Body of pancreas (tissue), 4 donors: ENCODE measurements at regions not wholly inside any gene's neighbourhood (a gene's known extent, or its start where the extent isn't known, plus 50 kb on each side); places are given as distances from the start of the nearest gene placed in this dataset.

Experiments
- ATAC-seq: fragments of 150-250 bp; one replicate; pipeline ENCODE4 v1.9.1; 2016
- DNase-seq, 4 donors: peaks; one replicate each; pipeline ENCODE4 v3.0.0-alpha.2; 2019
- H3K27ac ChIP-seq, 4 donors: fragments of 200-600 bp; sonication (generic); 1 replicate in 3 of 4; 2 replicates in 1 of 4; pipeline versions ENCODE4 v1.5.1 to v1.6.1; 2016 to 2019; ENCODE audit warnings: mild to moderate bottlenecking in 1 of 4, mixed read lengths in 1 of 4, moderate library complexity in 1 of 4
- H3K27me3 ChIP-seq, 2 donors: fragments of 200-600 bp; sonication (generic); one replicate each; pipeline ENCODE4 v1.6.0; 2016; ENCODE audit warnings: mild to moderate bottlenecking in 1 of 2
- H3K36me3 ChIP-seq, 2 donors: fragments of 200-600 bp; sonication (generic); replicated peaks in 1 of 2; 2 replicates each; pipeline ENCODE4 v1.5.1; 2016; ENCODE audit warnings: low read depth in 2 of 2; ENCODE audit not compliant: insufficient read depth in 1 of 2
- H3K4me1 ChIP-seq: fragments of 200-600 bp; sonication (generic); one replicate; pipeline ENCODE4 v1.6.0; 2016
- H3K4me3 ChIP-seq, 2 donors: fragments of 200-600 bp; sonication (generic); 1 replicate in 1 of 2; 2 replicates in 1 of 2; pipeline ENCODE4 v1.5.1; 2016 to 2019
- H3K9me3 ChIP-seq, 3 donors: fragments of 200-600 bp; sonication (generic); 1 replicate in 2 of 3; 2 replicates in 1 of 3; pipeline ENCODE4 v1.5.1; 2016
- CTCF ChIP-seq, 7 experiments: fragments of 450-650 bp in 4 of 7; fragments of 200-600 bp in 3 of 7; sonication (generic) in 3 of 7; IDR thresholded peaks; one replicate each; pipeline ENCODE4 v1.5.1; 2016 to 2019; ENCODE audit warnings: antibody characterized with exemption in 7 of 7
- POLR2A ChIP-seq, 3 donors: fragments of 450-650 bp; IDR thresholded peaks; one replicate each; pipeline ENCODE4 v1.6.1; 2016; ENCODE audit warnings: antibody characterized with exemption in 3 of 3, mild to moderate bottlenecking in 2 of 3
- WGBS, 2 donors: methylation state at CpG; one replicate each; pipeline ENCODE4 v1.1.5; 2017; 5-methylcytosine and 5-hydroxymethylcytosine counted together
- intact Hi-C: fragments of 100-400 bp; cut with DNase I; formaldehyde crosslinking; loops from one replicate; pipeline ENCODE4 v1.15.1; 2023

DNA sequence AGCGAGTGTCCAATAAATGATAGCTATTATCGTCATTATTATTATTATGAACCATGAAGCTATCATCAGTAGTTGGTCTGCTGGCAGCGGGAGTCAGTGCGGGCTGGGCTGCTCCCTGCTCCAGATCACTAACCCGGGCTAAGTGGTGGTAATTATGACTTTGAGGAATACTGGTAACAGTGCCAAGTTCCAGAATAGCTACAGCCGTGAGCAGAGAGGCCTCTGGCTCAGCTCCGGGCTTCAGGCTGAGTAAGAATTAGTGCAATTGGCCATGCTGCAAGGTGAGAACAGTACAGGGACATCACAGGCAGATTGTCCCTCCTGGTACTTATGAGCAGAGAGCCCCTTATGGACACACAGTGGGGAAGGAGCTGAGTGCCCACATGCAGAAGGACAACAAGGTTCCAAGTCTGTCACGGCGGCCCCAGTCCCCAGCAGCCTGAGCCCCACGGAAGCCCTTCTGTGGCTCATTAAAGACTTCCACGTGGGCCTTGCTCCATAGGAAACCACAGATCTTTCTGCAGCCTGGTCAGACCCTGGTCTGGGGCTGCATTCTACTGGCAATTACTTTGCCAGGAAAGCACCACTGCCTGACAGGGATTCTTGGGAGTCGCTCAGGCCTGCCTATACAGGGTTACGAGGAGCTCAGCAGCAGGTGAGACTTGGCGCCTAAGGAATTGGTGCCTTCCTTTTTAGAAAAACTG, 235.1 kb downstream of the RRAGC start:
- Histone ChIP-seq H3K27me3 (peaks cover 0 to under 1% of the 10 kb centered on the region in 2 donors), H3K36me3 (no peaks in the 10 kb centered on the region), H3K27ac (no peak overlapping the region), H3K4me3 (no peak overlapping the region), H3K4me1 (no peaks in the 10 kb centered on the region), H3K9me3 (no peaks in the 10 kb centered on the region)
- TF ChIP-seq CTCF (IDR thresholded peaks at IDR 0.05) (no peak), POLR2A (IDR thresholded peaks at IDR 0.05) (no peak)
- intact Hi-C loops: no loop called here
- no peak for ATAC-seq
- DNase-seq: no peak
- 58 to 59% methylated on average over 10 to 14 of the region's 14 CpGs for whole genome bisulfite sequencing, 2 donors

GRCh38 chr1:38623529-38623928, 236.0 kb downstream of the RRAGC start:
- WGBS, 2 donors: 77 to 80% methylated on average over 7 of the region's 7 CpGs
- no peaks in the 10 kb centered on the region for H3K9me3 ChIP-seq
- no peaks in the 10 kb centered on the region for H3K4me1 ChIP-seq
- intact Hi-C loops: no loop called here
- DNase-seq: no peak
- TF ChIP-seq POLR2A (IDR thresholded peaks at IDR 0.05): no peak
- no peak overlapping the region for H3K27ac ChIP-seq
- peaks cover 0 to 3% of the 10 kb centered on the region in 2 donors for H3K27me3 ChIP-seq
- no peak for ATAC-seq
- no peaks in the 10 kb centered on the region for H3K36me3 ChIP-seq
- H3K4me3 ChIP-seq: no peak overlapping the region

DNA sequence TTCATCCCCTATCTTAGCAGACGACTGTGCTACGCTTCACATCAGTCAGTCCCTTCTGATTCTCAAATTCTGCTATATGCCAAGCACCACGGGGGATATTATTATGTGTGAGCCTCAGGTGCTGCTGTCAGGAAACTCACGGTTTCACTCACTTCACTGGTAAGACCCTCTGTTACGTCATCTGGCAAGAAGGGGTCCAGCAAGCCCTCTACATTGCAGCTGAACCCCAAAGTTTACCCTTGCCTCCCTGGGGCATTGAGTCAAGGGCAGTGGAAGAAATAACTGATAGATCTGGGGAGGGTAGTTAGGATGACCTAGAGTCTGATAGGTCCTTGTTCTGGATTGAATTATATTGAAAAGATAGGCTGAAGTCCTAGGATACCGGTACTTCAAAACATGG, 237.4 kb downstream of the RRAGC start:
- Histone ChIP-seq H3K4me3 (no peak overlapping the region), H3K36me3 (no peaks in the 10 kb centered on the region), H3K27ac (no peak overlapping the region), H3K27me3 (peaks cover 0 to 3% of the 10 kb centered on the region in 2 donors), H3K9me3 (no peaks in the 10 kb centered on the region), H3K4me1 (no peaks in the 10 kb centered on the region)
- intact Hi-C loops: no loop called here
- 66% methylated on average over 6 of the region's 6 CpGs for WGBS, 2 donors
- no peak for DNase-seq
- TF ChIP-seq POLR2A (IDR thresholded peaks at IDR 0.05) (no peak), CTCF (IDR thresholded peaks at IDR 0.05) (no peak)
- ATAC-seq: no peak

DNA sequence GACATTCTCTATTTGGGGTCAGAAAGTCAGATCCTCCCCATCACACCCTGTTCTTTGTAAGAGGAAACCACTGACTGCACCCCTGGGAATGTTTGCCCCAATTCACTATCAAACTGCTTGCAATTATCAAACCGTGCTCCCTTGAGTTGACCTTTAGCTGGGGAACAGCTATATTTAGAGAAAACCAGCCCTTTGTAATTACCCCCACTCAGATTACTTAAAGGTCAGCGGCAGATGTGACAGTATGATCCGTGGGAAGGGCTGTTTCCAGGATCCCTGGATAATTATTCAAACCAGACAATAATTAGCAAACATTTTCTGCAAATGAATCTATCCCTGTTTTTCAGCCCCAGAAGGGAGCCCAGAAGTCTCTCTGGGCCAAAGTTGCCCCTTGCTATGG, 242.7 kb downstream of the RRAGC start:
- Histone ChIP-seq H3K27ac (no peak overlapping the region), H3K9me3 (no peaks in the 10 kb centered on the region), H3K36me3 (no peaks in the 10 kb centered on the region), H3K4me3 (no peak overlapping the region), H3K4me1 (no peaks in the 10 kb centered on the region), H3K27me3 (peaks cover 0 to 3% of the 10 kb centered on the region in 2 donors)
- DNase-seq (no peak), ATAC-seq (no peak)
- WGBS, 2 donors: 27 to 32% methylated on average over 3 of the region's 3 CpGs
- TF ChIP-seq POLR2A (IDR thresholded peaks at IDR 0.05) (no peak), CTCF (IDR thresholded peaks at IDR 0.05) (no peak)
- intact Hi-C loops: no loop called here

DNA sequence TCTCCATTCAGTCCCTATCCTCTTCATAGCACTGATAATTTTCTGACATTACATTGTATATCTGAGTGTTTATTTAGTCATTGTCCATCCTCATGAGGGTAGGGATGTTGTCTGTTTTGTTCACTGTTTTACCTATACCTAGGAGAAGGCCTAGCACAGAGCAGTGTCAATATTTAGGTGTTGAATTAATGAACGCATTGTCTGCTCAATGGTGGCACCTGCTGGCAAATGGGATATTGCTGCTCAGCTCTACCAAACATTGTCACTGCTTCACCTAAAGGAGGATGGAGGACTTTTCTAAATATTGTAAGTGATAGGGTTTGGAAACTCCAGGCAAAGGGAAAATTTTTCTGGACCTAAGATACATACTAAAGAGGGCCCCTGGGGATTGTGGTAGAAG, 243.9 kb downstream of the RRAGC start:
- H3K27me3 ChIP-seq: peaks cover 0 to 3% of the 10 kb centered on the region in 2 donors
- no peaks in the 10 kb centered on the region for H3K36me3 ChIP-seq
- H3K27ac ChIP-seq: no peak overlapping the region
- TF ChIP-seq CTCF (IDR thresholded peaks at IDR 0.05): no peak
- no peak for TF ChIP-seq POLR2A (IDR thresholded peaks at IDR 0.05)
- ATAC-seq (no peak), DNase-seq (no peak)
- no peaks in the 10 kb centered on the region for H3K9me3 ChIP-seq
- H3K4me1 ChIP-seq: no peaks in the 10 kb centered on the region
- no peak overlapping the region for H3K4me3 ChIP-seq
- intact Hi-C loops: no loop called here
- whole genome bisulfite sequencing, 2 donors: 43 to 62% methylated on average over 1 of the region's 1 CpG
